HG03139 (cell line): ENCODE measurements at regions not wholly inside any gene's neighbourhood (a gene's known extent, or its start where the extent isn't known, plus 50 kb on each side); places are given as distances from the start of the nearest gene placed in this dataset.
"Not testable (repeated sequence)": the region's sequence is repeated elsewhere in the genome, so short reads cannot be mapped to it uniquely, and the experiment has no call there.

ENCODE experiments used
- ATAC-seq: cut with Tn5 transposase; IDR thresholded peaks from one replicate; pipeline ENCODE4 v1.9.1; 2021; ENCODE audit not compliant: unreplicated experiment

DNA sequence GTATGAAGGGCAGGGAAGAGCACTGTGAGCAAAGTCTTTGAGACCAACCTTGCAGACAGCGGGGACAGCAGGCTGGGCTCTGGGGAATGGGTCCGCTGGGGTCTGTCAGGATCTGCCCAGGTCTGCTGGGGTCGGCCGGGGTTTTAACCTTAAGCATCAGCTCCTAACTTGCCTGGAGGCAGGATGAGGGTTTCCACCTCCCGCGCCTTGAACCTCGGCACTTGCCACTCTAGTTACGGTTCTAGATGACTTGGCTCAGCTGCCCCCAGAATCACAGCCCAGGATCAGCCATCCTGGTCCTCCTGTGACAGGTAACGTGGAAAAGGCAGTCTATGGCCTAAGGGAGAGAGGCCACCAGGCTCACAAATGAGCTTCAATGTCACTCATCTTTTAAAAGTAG, 50.4 kb upstream of the CACUL1 start:
- no peak for ATAC-seq

DNA sequence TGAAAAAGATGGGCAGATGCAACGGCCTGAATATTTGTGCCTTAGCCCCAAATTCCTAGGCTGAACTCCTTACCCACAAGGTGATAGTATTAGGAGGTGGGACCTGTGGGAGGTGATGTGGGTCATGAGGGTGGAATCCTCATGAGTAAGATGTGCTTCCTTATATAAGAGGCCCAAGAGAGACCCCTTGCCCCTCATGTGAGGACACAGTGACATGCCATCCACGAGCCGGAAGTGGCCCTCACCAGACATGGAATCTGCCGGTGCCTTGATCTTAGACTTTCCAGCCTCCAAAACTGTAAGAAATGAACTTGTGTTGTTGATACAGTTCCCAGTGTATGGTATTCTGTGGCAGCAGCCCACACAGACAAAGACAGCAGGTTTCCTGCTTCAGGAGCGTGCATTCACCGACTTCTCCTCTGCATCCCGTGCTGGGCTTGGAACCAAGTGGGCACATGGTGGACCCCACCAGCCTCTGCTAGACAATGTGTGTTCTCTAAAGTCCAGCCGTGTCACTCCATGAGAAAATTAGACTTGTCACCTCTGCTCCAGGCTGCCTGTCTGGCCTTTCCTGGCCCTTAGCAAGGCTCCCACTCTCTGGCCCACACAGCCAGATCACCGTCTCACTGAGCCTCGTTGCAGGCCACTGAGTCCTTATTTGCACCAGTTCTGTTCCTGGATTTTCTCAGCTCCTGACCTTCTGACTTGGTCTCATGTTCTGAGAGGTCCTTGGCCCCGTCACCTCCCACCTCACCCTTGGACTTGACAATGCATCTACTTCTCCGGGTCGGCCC, 52.9 kb upstream of the CACUL1 start:
- no peak for ATAC-seq

DNA sequence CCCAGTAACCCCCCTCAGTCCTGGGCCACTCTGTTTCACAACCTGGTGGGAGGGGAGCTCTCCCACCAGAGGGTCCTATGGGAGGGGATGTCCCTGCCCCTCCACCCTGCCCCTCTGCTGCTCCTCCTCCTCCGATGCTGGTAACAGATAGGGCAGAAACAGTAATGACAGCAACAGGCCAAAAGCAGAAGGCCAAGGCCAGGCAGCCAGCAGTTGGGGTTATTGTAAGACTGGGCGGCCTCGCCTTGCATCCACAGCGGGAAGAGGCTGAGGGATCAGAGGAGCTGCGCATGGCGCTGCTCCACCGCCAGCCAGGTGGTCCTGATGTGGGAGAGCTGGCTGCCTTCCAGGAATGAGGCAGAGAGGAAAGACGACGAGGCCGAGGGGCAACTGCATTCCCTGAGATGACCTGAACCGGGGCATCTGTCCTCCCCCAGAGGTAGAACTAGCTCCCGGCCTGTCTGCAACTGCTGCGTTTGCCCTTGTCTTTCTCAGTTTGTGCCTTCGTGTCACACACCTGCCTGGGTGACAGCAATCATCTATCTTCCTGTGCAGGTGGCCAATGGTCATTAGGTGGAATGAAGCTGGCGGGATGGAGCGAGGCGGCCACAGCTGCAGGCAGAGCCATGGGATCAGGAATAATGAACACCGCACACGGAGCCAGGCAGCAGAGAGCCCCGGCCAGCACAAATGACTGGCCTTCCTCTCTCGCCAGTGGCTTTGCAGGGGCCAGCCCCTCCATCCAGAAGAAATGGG, 54.0 kb upstream of the CACUL1 start:
- ATAC-seq = no peak

DNA sequence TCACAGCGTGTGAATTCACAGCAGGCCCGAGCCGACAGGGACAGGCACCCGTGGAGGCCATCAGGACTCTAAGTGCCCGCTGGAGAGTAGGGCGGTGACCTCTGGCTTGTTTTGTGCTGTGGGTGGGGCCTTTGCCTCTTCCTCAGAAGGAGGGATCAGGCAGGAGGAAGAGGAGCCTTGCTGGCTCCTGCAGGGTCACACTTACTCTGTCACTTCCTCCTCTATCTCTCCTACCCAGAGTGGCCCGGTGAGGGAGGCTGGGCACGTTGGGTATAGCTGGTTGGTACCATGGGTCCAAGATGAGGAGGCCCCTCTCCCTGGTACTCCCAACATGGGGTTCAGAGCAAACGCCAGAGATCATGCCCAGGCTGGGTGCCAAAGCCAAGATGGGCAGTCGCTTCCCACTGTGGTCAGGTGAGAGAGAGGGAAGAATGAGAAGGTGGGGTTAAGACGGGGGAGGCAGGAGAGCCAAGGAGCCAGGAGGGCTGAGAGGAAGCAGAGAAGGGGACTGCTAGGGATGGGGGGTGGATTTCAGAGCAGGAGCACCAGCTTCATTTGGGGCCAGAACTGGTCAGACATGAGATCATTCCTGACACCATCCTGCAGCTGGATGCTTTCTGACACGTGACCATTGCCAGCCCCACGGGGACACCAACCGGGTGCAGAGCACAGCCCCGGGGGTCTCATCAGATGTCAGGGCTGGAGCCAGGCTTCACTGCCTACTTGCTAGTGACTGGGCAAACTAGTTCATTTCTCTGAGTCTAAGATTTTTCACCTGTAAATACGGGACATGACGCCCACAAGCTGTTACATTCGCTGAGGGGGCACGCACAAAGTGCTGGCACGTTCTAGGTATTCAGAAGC, 54.8 kb upstream of the CACUL1 start:
- no peak for ATAC-seq

DNA sequence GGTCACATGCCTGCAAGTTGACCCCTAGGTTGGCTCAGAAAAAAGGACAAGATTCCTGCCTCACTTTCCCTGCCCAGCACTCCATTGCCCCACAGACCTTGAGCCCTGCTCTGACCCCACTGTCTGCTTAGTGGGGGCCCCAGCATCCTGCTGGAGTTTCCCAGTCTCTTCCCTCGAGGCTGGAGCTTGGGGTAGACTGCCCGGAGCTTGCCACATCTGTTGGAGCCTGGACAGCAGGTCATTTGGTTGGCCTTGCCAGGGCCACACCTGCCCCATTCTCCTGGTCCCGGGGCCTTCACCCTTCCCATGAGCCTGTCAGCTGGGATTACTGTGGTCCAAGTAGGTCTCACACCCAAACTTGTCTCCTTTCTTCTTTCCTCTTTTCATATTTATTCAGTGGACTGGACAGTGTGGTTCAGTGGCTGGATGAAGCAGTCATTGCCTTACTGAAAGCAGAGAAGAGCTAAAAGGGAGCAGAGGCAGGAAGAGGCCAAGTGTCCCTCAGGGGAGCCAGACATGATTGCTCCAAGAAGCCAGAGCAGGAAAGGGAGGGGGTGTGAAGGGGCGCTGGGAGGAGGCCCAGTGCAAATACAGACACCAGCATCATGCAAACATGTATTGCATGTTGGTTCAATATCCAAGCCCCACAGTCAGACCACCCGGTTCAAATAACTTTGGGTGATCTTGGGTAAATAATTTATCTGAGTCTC, 56.2 kb upstream of the CACUL1 start:
- no peak for ATAC-seq

DNA sequence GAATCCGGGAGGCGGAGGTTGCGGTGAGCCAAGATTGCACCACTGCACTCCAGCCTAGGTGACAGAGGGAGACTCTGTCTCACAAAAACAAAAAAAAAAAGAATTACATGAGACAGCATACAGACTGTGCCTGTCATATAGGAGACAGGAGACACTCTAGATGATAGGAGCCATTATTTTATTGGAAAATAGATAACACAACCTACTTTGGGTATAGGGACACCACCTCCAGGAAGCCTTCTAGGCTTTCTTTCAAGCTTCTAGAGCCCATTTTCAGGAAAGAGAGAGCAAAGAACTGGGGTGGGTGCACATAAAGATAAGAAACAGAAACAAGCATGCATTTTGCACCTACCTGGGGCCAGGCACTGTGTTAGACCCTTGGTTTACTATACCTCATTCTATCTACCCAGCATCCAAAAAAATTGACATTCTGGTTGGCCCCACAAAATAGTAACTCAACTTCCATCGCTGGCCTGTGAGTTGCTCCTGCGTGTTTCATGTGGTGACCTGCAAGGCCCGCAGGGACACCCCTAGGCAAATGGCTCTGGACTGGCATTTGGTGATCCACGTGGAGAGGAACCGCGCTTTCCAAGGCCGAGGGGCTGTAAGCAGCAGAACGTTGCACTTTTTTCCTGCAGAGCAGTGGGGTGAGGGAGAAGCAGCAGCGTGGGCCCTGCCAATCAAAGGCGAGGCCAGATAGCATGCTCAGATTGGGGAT, 57.1 kb upstream of the CACUL1 start:
- ATAC-seq = no peak

DNA sequence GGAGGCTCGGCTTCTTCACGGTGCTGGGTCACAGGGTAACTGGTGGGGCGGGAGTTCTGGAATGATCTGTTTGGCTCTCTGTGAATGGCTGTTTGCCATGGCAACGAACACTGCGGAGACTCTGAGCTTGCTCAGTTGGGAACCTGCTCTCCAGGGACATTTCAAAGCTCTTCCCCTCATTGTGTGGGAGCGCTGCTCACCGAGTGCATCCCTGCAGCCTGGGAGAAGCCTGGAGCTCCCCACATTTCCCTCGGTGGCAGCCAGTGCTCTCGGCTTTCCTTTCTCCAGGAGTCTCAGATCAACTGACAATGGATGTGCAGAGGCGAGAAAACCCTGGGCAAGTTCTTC, 57.6 kb upstream of the CACUL1 start:
- ATAC-seq = no peak

DNA sequence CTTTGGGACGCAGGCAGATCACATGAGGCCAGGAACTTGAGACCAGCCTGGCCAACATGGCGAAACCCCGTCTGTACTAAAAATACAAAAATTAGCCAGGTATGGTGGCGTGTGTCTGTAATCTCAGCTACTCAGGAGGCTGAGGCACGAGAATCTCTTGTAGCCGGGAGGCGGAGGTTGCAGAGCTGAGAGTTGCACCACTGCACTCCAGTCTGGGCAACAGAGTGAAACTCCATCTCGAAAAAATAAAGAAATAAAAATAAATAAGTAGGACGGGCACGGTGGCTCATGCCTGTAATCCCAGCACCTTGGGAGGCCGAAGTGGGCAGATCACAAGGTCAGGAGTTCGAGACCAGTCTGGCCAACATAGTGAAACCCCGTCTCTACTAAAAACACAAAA, 58.2 kb upstream of the CACUL1 start:
- ATAC-seq = not testable (repeated sequence)

DNA sequence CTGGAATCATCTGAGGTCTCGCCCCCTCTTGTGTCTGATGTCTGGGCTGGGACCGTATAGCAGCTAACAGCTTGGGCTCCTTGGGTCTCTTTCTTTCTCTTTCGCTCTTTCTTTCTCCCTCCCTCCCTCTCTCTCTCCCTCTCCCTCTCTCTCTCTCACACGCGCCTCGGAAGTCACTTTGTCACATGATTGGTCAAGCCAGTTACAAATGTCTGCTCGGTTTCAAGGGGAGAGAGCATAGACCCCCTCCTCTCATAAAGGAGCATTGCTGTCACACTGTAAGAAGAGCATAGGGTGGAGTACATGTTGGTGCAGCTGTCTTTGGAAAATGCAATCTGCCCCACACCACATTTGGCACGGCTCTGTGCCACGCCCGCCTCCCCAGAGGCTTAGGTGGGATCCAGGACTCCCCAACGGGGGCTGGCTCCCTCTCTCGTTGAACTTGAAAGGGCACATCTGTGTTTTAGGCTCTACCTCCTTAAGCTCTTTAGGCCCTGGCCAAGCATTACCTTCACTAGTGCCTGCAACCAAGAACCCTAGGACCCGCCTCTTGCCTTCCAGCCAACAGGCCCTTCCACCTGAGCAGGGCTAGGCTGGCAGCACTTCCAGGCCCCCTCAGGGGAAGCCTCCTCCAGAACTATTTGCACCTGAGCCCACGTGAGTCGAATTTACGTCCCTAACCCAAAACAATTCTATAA, 61.9 kb upstream of the CACUL1 start:
- ATAC-seq = no peak

DNA sequence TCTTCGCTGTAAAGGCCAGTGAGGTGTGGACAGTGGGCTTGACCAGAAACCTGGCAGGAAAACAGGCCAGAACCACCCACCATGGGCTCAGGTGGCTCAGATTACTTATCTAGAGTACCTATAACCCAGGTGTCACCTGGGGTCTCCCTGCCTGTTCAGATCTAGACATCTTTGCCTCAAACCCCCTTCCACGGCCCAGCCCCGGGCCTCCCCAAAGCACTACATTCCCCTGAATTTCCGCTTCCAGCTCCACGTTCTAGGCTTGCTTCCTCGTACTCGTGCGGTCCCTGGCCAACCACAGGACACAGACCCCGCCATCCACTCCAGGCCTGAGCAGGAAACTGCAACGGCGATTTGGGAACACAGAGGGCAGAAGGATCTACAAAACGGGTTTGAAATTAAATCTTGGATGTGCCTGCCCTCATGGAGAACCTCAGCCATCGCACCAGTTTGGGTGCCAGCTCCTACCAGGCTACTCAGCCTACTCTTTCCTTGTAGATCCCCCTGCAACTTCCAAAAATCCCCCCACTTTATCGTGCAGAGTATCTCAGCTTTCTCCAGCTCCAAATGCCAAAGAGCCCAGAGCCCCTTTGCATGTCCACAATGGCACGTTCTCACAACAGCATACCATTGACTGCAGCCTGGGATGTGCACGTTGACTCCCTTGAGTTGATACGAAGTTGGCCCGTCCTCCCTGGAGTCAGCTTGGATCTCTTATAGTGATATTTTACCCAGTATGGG, 62.7 kb upstream of the CACUL1 start:
- no peak for ATAC-seq

DNA sequence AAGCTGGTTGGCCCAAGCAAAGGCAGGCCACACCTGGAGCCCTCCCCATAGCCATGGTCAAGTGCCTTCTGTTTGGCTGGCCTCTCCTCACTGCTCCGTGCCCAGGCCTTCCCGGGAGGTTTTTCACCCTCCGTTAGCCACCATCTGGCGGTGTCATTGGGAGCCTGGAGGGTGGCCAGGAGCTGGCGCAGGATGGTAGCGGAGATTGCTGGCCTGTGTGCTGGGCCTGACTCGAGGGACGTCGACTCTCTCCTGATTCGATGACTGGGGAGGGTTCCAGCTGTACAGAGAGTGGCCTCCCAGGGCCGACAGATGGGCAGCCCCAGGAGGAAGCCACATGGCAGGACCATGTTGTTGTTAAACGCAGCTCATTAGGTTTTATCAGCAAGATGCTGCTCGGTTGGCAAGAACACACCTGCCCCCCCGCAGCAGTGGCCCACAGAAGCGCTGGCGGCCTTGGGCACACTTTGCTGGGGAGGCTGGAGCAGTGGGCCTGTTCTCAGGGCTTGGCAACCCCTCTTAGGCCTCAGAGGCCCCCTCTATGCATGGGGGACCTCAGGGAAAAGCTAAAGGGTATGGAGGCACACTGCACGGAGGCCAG, 64.0 kb upstream of the CACUL1 start:
- no peak for ATAC-seq

DNA sequence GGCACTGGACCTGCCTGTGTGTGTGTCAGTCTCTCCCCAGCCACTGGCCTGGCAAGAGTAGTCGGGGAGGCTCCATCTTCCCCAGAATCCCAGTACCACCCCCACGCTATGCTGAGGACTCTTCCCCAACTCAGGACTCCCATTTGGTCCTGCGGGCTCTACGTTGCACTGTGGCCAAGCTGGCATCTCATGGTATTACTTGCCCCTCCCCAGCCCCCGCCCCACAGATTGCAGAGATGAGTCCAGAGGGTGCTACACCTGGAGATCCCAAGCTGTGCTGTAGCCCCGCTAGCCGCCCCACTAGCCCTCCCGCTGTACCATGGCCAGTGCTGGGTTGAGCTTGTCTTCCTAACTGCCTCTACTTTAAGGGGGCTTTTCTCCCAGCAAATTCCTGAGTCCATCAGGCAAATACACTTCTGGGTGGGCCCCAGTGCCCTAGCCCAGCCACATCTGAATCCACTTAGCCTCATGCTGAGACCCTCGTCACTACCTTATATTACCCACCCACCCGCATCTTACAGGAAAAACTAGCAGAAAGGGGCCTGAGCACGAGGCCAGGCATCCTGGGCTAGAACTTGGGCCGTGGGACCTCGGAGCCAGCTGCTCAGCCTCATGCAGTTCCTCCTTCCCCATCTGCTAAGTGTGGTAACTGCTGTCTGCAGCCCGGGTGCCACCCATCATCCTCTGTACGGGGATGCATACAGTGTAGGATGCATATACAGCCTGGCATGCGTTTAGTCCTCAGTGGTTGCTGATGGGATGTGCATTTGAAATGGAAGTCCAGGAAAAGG, 65.8 kb upstream of the CACUL1 start:
- ATAC-seq = no peak

DNA sequence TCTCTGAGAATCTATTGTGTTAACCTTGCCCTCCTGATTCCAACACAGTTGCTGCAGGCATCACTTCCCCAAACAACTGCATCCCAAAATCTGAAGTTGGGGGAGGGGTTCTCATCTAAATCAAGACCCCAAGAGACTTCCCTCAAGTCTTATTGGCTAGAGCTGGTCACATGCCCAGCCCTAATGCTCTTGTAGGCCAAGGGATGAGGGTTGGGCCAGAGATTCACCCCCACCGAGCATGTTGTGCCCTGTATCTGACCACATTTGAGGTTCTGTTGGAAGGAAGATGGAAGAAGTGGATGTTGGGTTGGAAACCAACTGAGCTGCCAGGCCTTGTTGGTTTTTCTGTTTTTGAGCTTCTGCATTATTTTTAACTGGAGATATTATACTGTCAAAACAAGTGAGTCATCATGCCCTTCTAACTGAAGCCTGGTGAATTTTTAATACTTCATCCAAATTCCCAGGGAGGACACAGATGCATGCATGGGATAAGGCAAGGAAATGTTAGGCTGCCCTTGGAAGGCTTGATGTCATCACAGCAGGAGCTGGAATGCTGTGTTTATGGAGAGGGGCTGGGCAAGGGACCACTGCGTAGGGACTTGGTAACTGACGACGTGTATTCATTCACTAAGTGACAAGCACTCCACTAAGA, 68.6 kb upstream of the CACUL1 start:
- no peak for ATAC-seq

DNA sequence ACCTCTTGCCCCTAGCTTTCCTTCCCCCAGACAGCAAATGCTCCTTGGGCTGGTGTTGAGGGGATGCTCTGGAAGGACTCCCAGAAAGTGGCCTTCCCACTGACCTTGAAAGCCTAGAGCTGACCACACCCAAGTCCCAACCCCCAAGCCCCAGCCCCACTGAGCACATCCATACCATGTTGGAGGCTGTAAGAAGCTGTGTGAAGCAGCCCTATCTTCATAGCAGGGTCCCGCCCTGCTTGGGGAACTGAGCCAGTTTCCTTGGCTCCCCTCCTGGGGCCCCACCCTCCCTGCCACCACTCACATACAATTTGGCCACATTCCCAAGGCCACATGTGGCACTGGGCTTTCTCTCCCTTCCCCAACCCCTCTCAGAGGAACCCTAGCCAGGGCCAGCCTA, 72.3 kb upstream of the CACUL1 start:
- no peak for ATAC-seq

DNA sequence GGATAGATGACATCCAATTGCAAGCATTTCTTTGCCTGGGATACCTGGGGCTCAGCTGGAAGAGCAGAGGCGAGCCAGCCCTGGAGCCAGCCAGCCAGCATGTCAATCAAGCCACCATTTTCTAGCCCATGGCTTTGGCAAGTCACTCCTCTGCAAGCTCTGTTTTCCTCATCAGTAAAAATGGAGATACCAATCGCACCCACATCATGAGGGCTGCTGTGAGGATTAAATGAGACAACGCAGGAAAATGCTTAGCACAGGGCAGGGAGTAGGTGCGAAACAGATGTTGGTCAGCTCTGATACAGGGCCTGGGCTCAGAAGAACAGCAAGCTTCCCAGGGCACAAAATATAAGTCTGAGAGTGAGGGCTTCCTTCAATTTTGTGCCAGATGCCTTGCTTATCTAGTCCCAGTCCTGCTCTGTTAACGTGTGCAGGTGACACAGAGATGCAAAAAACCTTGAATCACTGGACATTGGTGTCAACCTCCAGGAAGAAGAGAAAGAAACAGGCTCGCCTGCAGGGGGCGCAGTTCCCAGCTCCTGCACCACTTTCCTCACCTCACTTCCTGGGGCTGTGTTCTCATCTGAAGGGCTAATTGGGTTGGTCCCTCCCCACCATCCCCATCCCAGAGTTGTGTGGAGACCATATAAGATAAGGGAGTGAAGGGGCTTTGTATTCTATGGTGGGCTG, 72.8 kb upstream of the CACUL1 start:
- no peak for ATAC-seq

DNA sequence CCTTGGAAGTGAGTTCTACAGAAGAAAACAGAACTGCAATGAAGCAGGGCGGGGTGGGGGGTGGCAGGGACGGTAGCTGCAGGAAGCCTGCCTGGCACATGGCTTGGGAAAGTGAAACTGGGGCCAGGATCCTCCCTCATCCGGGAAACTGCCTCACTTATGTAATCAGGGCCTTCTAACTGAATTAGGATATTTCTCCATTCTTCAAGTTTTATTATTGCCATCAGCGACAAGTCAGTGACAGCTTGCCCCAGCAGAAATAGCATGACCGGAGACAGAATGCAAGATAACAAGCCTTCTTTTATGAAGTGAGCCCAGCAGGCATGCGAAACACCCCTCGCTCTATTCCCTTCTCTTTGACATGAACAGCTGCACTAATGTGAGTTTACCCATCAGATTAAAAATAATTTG, 77.5 kb upstream of the CACUL1 start:
- ATAC-seq = no peak

DNA sequence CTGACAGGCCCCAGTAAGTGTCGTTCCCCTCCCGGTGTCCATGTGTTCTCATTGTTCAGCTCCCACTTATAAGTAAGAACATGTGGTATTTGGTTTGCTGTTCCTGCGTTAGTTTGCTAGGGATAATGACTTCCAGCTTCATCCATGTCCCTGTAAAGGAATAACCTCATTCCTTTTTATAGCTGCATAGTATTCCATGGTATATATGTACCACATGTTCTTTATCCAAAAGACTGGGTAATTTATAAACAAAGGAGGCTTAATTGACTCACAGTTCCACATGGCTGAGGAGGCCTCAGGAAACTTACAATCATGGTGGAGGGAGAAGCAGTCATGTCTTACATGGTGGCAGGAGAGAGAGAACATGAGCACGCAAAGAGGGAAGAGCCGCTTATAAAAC, 79.6 kb upstream of the CACUL1 start:
- ATAC-seq = not testable (repeated sequence)
